ENCODE measurements at regions not wholly inside any gene's neighbourhood (a gene's known extent, or its start where the extent isn't known, plus 50 kb on each side); places are given as distances from the start of the nearest gene placed in this dataset.

GRCh38 chr16:19980632-19981265 lies 92.9 kb downstream of the GPR139 start:
- TF ChIP-seq POLR2A (IDR thresholded peaks at IDR 0.05) = no peak
- TF ChIP-seq, protein P1, sequence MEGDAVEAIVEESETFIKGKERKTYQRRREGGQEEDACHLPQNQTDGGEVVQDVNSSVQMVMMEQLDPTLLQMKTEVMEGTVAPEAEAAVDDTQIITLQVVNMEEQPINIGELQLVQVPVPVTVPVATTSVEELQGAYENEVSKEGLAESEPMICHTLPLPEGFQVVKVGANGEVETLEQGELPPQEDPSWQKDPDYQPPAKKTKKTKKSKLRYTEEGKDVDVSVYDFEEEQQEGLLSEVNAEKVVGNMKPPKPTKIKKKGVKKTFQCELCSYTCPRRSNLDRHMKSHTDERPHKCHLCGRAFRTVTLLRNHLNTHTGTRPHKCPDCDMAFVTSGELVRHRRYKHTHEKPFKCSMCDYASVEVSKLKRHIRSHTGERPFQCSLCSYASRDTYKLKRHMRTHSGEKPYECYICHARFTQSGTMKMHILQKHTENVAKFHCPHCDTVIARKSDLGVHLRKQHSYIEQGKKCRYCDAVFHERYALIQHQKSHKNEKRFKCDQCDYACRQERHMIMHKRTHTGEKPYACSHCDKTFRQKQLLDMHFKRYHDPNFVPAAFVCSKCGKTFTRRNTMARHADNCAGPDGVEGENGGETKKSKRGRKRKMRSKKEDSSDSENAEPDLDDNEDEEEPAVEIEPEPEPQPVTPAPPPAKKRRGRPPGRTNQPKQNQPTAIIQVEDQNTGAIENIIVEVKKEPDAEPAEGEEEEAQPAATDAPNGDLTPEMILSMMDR (IDR thresholded peaks at IDR 0.05) = no peak
- no peak overlapping the region for H3K4me3 ChIP-seq (ENCODE audit: low read depth, poor library complexity, severe bottlenecking)
- intact Hi-C loops (cut with DNase I; ENCODE audit: low total_unique reads) = no loop called here
- DNase-seq (ENCODE audit: low spot score in 2 of 2) = no peak
- 10 to 11% methylated on average over 3 of the region's 3 CpGs for WGBS, 2 donors

GRCh38 chr16:19979638-19980037 lies 94.1 kb downstream of the GPR139 start:
- DNase-seq (ENCODE audit: low spot score in 2 of 2) = no peak
- H3K4me3 ChIP-seq (ENCODE audit: low read depth, poor library complexity, severe bottlenecking) = no peak overlapping the region
- 22 to 54% methylated on average over 4 of the region's 4 CpGs for WGBS, 2 donors
- TF ChIP-seq POLR2A (IDR thresholded peaks at IDR 0.05) = no peak
- TF ChIP-seq, protein P1 (IDR thresholded peaks at IDR 0.05) = no peak
- intact Hi-C loops (cut with DNase I; ENCODE audit: low total_unique reads) = no loop called here

- no peak overlapping the region for H3K4me3 ChIP-seq (ENCODE audit: low read depth, poor library complexity, severe bottlenecking)
- 29 to 32% methylated on average over 4 of the region's 4 CpGs for WGBS, 2 donors
- intact Hi-C loops (cut with DNase I; ENCODE audit: low total_unique reads) = no loop called here
- TF ChIP-seq POLR2A (IDR thresholded peaks at IDR 0.05) = no peak
- TF ChIP-seq, protein P1 (IDR thresholded peaks at IDR 0.05) = no peak
- no peak for DNase-seq (ENCODE audit: low spot score in 2 of 2)
These were observed 90.0 kb upstream of the GPRC5B start for GRCh38 chr16:19974607-19975006.

- no peak for TF ChIP-seq POLR2A (IDR thresholded peaks at IDR 0.05)
- TF ChIP-seq, protein P1 (IDR thresholded peaks at IDR 0.05) = no peak
- WGBS, 2 donors = 53 to 64% methylated on average over 4 of the region's 4 CpGs
- intact Hi-C loops (cut with DNase I; ENCODE audit: low total_unique reads) = no loop called here
These were observed 87.5 kb upstream of the GPRC5B start for GRCh38 chr16:19972111-19972510.

GRCh38 chr16:19968891-19969683 lies 84.4 kb upstream of the GPRC5B start:
- no peak overlapping the region for H3K4me3 ChIP-seq (ENCODE audit: low read depth, poor library complexity, severe bottlenecking)
- WGBS, 2 donors = 35 to 37% methylated on average over 8 of the region's 8 CpGs
- intact Hi-C loops (cut with DNase I; ENCODE audit: low total_unique reads) = no loop called here
- TF ChIP-seq, protein P1 (IDR thresholded peaks at IDR 0.05) = no peak
- TF ChIP-seq POLR2A (IDR thresholded peaks at IDR 0.05) = no peak
- no peak for DNase-seq (ENCODE audit: low spot score in 2 of 2)

More at GRCh38 chr16:19972111-19972510, 87.5 kb upstream of the GPRC5B start:
- no peak overlapping the region for H3K4me3 ChIP-seq (ENCODE audit: low read depth, poor library complexity, severe bottlenecking)
- DNase-seq (ENCODE audit: low spot score in 2 of 2) = no peak

Data from lower leg skin (tissue), 4 donors.